ENCODE measurements at regions not wholly inside any gene's neighbourhood (a gene's known extent, or its start where the extent isn't known, plus 50 kb on each side); places are given as distances from the start of the nearest gene placed in this dataset.
A peak's percentile ranks its signal among the peaks of the same experiment; 100 is the strongest.

DNA sequence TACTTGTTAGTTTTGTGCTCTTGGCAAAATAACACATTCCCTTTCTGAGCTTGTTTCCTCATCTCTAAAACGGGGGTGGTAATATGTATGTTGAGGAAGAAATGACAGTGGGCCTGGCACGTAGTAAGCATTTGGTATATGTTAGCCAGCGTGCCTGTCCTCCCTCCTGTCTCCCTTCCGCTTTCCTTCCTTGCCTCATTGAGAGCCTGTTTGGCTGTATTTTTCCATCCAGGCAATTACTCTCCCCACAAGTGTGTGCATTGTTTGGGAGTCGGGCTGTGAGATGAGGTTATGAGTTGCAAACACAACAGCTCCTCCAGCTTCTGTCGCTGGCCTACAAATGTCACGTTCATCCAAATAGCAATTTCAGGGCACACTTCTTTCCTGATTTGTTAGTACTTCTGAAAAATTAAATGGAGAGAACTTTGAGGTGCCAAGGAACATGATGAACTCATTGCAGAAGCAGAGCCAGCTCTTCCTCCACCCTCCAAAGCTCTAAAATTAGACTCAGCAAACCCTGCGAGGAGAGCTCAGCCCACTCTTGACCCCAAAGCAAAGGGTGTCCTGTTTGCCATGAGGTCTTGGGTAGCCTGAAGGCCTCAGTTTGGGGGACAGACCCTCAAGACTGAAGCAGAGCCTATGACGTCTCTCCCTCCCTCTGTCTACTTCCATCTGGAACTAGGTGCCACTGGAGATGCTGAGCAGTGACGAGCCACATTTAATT is 50.7 kb upstream of the TOX2 start:
- H3K27ac ChIP-seq (ENCODE audit: low read depth, low read length): no peak overlapping the region

GRCh38 chr20:43863330-43863729 is 51.3 kb upstream of the TOX2 start:
- Histone ChIP-seq H3K27ac (ENCODE audit: low read depth, low read length) (no peak overlapping the region), H3K9ac (ENCODE audit: low read depth in 1 of 2, low read length in 2 of 2) (no peak overlapping the region), H3K4me1 (ENCODE audit: control insufficient read depth in 1 of 2, insufficient read depth in 2 of 2, low read length in 2 of 2) (no peaks in the 10 kb centered on the region)

More for the DNA sequence above, 50.7 kb upstream of the TOX2 start:
- Histone ChIP-seq H3K36me3 (ENCODE audit: control insufficient read depth in 1 of 2, insufficient read depth in 2 of 2, low read length in 2 of 2) (no peaks in the 10 kb centered on the region), H3K4me1 (ENCODE audit: control insufficient read depth in 1 of 2, insufficient read depth in 2 of 2, low read length in 2 of 2) (no peaks in the 10 kb centered on the region), H3K9me3 (ENCODE audit: control insufficient read depth in 1 of 2, low read length in 2 of 2) (no peaks in the 10 kb centered on the region), H3K9ac (ENCODE audit: low read depth in 1 of 2, low read length in 2 of 2) (no peak overlapping the region), H3K4me3 (ENCODE audit: low read depth in 1 of 2, low read length in 2 of 2) (no peak overlapping the region), H3K27me3 (ENCODE audit: control insufficient read depth in 1 of 2, insufficient read depth in 2 of 2, low read length in 2 of 2) (no peaks in the 10 kb centered on the region)

GRCh38 chr20:43862438-43862837 is 52.2 kb upstream of the TOX2 start:
- H3K4me3 ChIP-seq (ENCODE audit: low read depth in 1 of 2, low read length in 2 of 2): no peak overlapping the region
- no peak overlapping the region for H3K9ac ChIP-seq (ENCODE audit: low read depth in 1 of 2, low read length in 2 of 2)
- no peaks in the 10 kb centered on the region for H3K36me3 ChIP-seq (ENCODE audit: control insufficient read depth in 1 of 2, insufficient read depth in 2 of 2, low read length in 2 of 2)
- no peaks in the 10 kb centered on the region for H3K4me1 ChIP-seq (ENCODE audit: control insufficient read depth in 1 of 2, insufficient read depth in 2 of 2, low read length in 2 of 2)
- no peak overlapping the region for H3K27ac ChIP-seq (ENCODE audit: low read depth, low read length)
- H3K27me3 ChIP-seq (ENCODE audit: control insufficient read depth in 1 of 2, insufficient read depth in 2 of 2, low read length in 2 of 2): no peaks in the 10 kb centered on the region
- no peaks in the 10 kb centered on the region for H3K9me3 ChIP-seq (ENCODE audit: control insufficient read depth in 1 of 2, low read length in 2 of 2)

More at GRCh38 chr20:43863330-43863729, 51.3 kb upstream of the TOX2 start:
- no peaks in the 10 kb centered on the region for H3K9me3 ChIP-seq (ENCODE audit: control insufficient read depth in 1 of 2, low read length in 2 of 2)
- no peaks in the 10 kb centered on the region for H3K27me3 ChIP-seq (ENCODE audit: control insufficient read depth in 1 of 2, insufficient read depth in 2 of 2, low read length in 2 of 2)
- no peaks in the 10 kb centered on the region for H3K36me3 ChIP-seq (ENCODE audit: control insufficient read depth in 1 of 2, insufficient read depth in 2 of 2, low read length in 2 of 2)
- no peak overlapping the region for H3K4me3 ChIP-seq (ENCODE audit: low read depth in 1 of 2, low read length in 2 of 2)

- Histone ChIP-seq H3K27ac (ENCODE audit: low read depth, low read length) (no peak overlapping the region), H3K36me3 (ENCODE audit: control insufficient read depth in 1 of 2, insufficient read depth in 2 of 2, low read length in 2 of 2) (no peaks in the 10 kb centered on the region), H3K4me3 (ENCODE audit: low read depth in 1 of 2, low read length in 2 of 2) (no peak overlapping the region), H3K9me3 (ENCODE audit: control insufficient read depth in 1 of 2, low read length in 2 of 2) (no peaks in the 10 kb centered on the region), H3K4me1 (ENCODE audit: control insufficient read depth in 1 of 2, insufficient read depth in 2 of 2, low read length in 2 of 2) (no peaks in the 10 kb centered on the region), H3K9ac (ENCODE audit: low read depth in 1 of 2, low read length in 2 of 2) (no peak overlapping the region), H3K27me3 (ENCODE audit: control insufficient read depth in 1 of 2, insufficient read depth in 2 of 2, low read length in 2 of 2) (no peaks in the 10 kb centered on the region)
Measured at GRCh38 chr20:43859994-43860393, 54.7 kb upstream of the TOX2 start.

- Histone ChIP-seq H3K4me1 (ENCODE audit: control insufficient read depth in 1 of 2, insufficient read depth in 2 of 2, low read length in 2 of 2) (no peaks in the 10 kb centered on the region), H3K9me3 (ENCODE audit: control insufficient read depth in 1 of 2, low read length in 2 of 2) (no peaks in the 10 kb centered on the region), H3K36me3 (ENCODE audit: control insufficient read depth in 1 of 2, insufficient read depth in 2 of 2, low read length in 2 of 2) (no peaks in the 10 kb centered on the region), H3K27ac (ENCODE audit: low read depth, low read length) (no peak overlapping the region), H3K9ac (ENCODE audit: low read depth in 1 of 2, low read length in 2 of 2) (no peak overlapping the region), H3K4me3 (ENCODE audit: low read depth in 1 of 2, low read length in 2 of 2) (no peak overlapping the region), H3K27me3 (ENCODE audit: control insufficient read depth in 1 of 2, insufficient read depth in 2 of 2, low read length in 2 of 2) (no peaks in the 10 kb centered on the region)
Measured at GRCh38 chr20:43857932-43858331, 56.7 kb upstream of the TOX2 start.

DNA sequence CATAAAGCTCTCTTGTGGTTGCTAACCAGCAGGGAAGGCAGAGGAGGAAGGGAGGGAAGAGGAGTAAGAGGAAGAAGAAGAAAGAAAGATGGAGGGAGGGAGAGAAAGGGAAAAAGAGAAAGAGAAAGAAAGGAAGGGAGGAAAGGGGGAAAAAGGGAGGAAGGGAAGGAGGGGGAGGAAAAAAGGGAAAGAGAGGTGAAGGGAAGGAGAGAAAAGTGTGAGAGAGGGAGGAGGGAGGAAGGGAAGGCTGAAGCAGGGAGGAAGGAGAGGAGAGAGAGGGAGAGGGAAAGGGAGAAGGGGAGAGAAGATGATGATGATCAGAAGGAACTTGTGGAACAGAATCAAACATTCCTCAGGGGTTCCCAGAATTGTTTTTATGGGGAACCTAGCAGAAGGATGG is 57.5 kb upstream of the TOX2 start:
- Histone ChIP-seq H3K9me3 (ENCODE audit: control insufficient read depth in 1 of 2, low read length in 2 of 2) (no peaks in the 10 kb centered on the region), H3K4me1 (ENCODE audit: control insufficient read depth in 1 of 2, insufficient read depth in 2 of 2, low read length in 2 of 2) (no peaks in the 10 kb centered on the region), H3K9ac (ENCODE audit: low read depth in 1 of 2, low read length in 2 of 2) (no peak overlapping the region), H3K27ac (ENCODE audit: low read depth, low read length) (no peak overlapping the region), H3K4me3 (ENCODE audit: low read depth in 1 of 2, low read length in 2 of 2) (no peak overlapping the region), H3K27me3 (ENCODE audit: control insufficient read depth in 1 of 2, insufficient read depth in 2 of 2, low read length in 2 of 2) (no peaks in the 10 kb centered on the region), H3K36me3 (ENCODE audit: control insufficient read depth in 1 of 2, insufficient read depth in 2 of 2, low read length in 2 of 2) (no peaks in the 10 kb centered on the region)

- Histone ChIP-seq H3K36me3 (ENCODE audit: control insufficient read depth in 1 of 2, insufficient read depth in 2 of 2, low read length in 2 of 2) (no peaks in the 10 kb centered on the region), H3K27me3 (ENCODE audit: control insufficient read depth in 1 of 2, insufficient read depth in 2 of 2, low read length in 2 of 2) (no peaks in the 10 kb centered on the region), H3K9me3 (ENCODE audit: control insufficient read depth in 1 of 2, low read length in 2 of 2) (no peaks in the 10 kb centered on the region), H3K4me3 (ENCODE audit: low read depth in 1 of 2, low read length in 2 of 2) (no peak overlapping the region), H3K4me1 (ENCODE audit: control insufficient read depth in 1 of 2, insufficient read depth in 2 of 2, low read length in 2 of 2) (no peaks in the 10 kb centered on the region), H3K9ac (ENCODE audit: low read depth in 1 of 2, low read length in 2 of 2) (no peak overlapping the region), H3K27ac (ENCODE audit: low read depth, low read length) (no peak overlapping the region)
Measured at GRCh38 chr20:43855803-43856202, 58.8 kb upstream of the TOX2 start.

DNA sequence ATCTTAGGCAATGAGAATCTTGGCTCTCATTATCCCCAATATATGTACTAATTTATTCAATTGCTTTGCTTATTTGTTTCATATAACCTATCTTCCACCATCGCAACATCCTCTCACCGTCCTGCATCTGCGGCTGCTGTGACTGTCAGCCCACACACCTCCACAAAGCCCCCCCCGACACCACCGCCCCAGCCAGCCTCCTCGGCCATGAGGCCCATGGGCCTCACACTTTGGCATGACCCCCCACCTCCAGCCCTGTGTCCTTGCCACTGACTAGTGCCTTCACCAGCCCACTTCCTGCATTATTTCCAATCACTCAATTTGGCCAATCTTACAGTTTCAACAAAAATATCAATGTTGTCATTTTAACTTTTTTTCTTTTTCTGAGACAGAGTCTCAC is 60.7 kb upstream of the TOX2 start:
- no peak overlapping the region for H3K4me3 ChIP-seq (ENCODE audit: low read depth in 1 of 2, low read length in 2 of 2)
- no peaks in the 10 kb centered on the region for H3K27me3 ChIP-seq (ENCODE audit: control insufficient read depth in 1 of 2, insufficient read depth in 2 of 2, low read length in 2 of 2)
- H3K36me3 ChIP-seq (ENCODE audit: control insufficient read depth in 1 of 2, insufficient read depth in 2 of 2, low read length in 2 of 2): no peaks in the 10 kb centered on the region
- no peak overlapping the region for H3K27ac ChIP-seq (ENCODE audit: low read depth, low read length)
- no peaks in the 10 kb centered on the region for H3K4me1 ChIP-seq (ENCODE audit: control insufficient read depth in 1 of 2, insufficient read depth in 2 of 2, low read length in 2 of 2)
- no peaks in the 10 kb centered on the region for H3K9me3 ChIP-seq (ENCODE audit: control insufficient read depth in 1 of 2, low read length in 2 of 2)
- no peak overlapping the region for H3K9ac ChIP-seq (ENCODE audit: low read depth in 1 of 2, low read length in 2 of 2)

GRCh38 chr20:43853174-43853803 is 61.4 kb upstream of the TOX2 start:
- H3K4me1 ChIP-seq (ENCODE audit: control insufficient read depth in 1 of 2, insufficient read depth in 2 of 2, low read length in 2 of 2): no peaks in the 10 kb centered on the region
- no peak overlapping the region for H3K27ac ChIP-seq (ENCODE audit: low read depth, low read length)
- H3K27me3 ChIP-seq (ENCODE audit: control insufficient read depth in 1 of 2, insufficient read depth in 2 of 2, low read length in 2 of 2): no peaks in the 10 kb centered on the region
- H3K9ac ChIP-seq (ENCODE audit: low read depth in 1 of 2, low read length in 2 of 2): no peak overlapping the region
- no peaks in the 10 kb centered on the region for H3K9me3 ChIP-seq (ENCODE audit: control insufficient read depth in 1 of 2, low read length in 2 of 2)
- H3K4me3 ChIP-seq (ENCODE audit: low read depth in 1 of 2, low read length in 2 of 2): no peak overlapping the region
- no peaks in the 10 kb centered on the region for H3K36me3 ChIP-seq (ENCODE audit: control insufficient read depth in 1 of 2, insufficient read depth in 2 of 2, low read length in 2 of 2)

- H3K27me3 ChIP-seq (ENCODE audit: control insufficient read depth in 1 of 2, insufficient read depth in 2 of 2, low read length in 2 of 2): no peaks in the 10 kb centered on the region
- H3K4me3 ChIP-seq (ENCODE audit: low read depth in 1 of 2, low read length in 2 of 2): no peak overlapping the region
- H3K36me3 ChIP-seq (ENCODE audit: control insufficient read depth in 1 of 2, insufficient read depth in 2 of 2, low read length in 2 of 2): no peaks in the 10 kb centered on the region
- H3K9ac ChIP-seq (ENCODE audit: low read depth in 1 of 2, low read length in 2 of 2): no peak overlapping the region
- H3K4me1 ChIP-seq (ENCODE audit: control insufficient read depth in 1 of 2, insufficient read depth in 2 of 2, low read length in 2 of 2): no peaks in the 10 kb centered on the region
- H3K9me3 ChIP-seq (ENCODE audit: control insufficient read depth in 1 of 2, low read length in 2 of 2): no peaks in the 10 kb centered on the region
- peak overlapping the region; percentile 44 for H3K27ac ChIP-seq (ENCODE audit: low read depth, low read length)
Measured at GRCh38 chr20:43849496-43850186, 65.0 kb upstream of the TOX2 start.
